H1 (cell line): ENCODE measurements at regions not wholly inside any gene's neighbourhood (a gene's known extent, or its start where the extent isn't known, plus 50 kb on each side); places are given as distances from the start of the nearest gene placed in this dataset.
A peak's percentile ranks its signal among the peaks of the same experiment; 100 is the strongest.

Source experiments
- CTCF ChIA-PET: fragments of 300-600 bp; sonication (Branson Sonifier 250); formaldehyde crosslinking; loops from one replicate; lab custom pipeline; 2021; ENCODE audit not compliant: partially characterized antibody; lab: Charles Lee
- POLR2A ChIA-PET: fragments of 300-600 bp; sonication (Branson Sonifier 250); formaldehyde crosslinking; loops from one replicate; lab custom pipeline; 2021; ENCODE audit warnings: inconsistent platforms; ENCODE audit not compliant: partially characterized antibody; lab: Charles Lee
- DNase-seq, 2 experiments: peaks; one replicate each; pipeline versions ENCODE4 v3.0.0 to v3.0.0-alpha.2; 2010 to 2022; ENCODE audit warnings: low spot score in 2 of 2, low read depth in 1 of 2, mixed read lengths in 1 of 2
- FAIRE-seq: peaks from 2 replicates; lab custom pipeline; 2011; peaks lifted over from hg19 to GRCh38; lab: Jason Lieb, UNC
- H2AFZ ChIP-seq: 2 replicates; pipeline ENCODE4 v1.8.1; 2012; ENCODE audit warnings: low read length, inconsistent platforms
- H2AK5ac ChIP-seq: 2 replicates; pipeline ENCODE4 v1.6.1; 2013; ENCODE audit warnings: low read depth, low read length
- H2BK120ac ChIP-seq: replicated peaks from 2 replicates; pipeline ENCODE3; 2013; ENCODE audit warnings: low read depth, low read length, inconsistent platforms
- H2BK12ac ChIP-seq: 2 replicates; pipeline ENCODE4 v1.6.1; 2013; ENCODE audit warnings: low read depth, low read length
- H2BK15ac ChIP-seq: 2 replicates; pipeline ENCODE4 v1.6.1; 2013; ENCODE audit warnings: low read length
- H2BK20ac ChIP-seq: 2 replicates; pipeline ENCODE4 v1.6.1; 2013; ENCODE audit warnings: low read length
- H2BK5ac ChIP-seq: 2 replicates; pipeline ENCODE4 v1.6.1; 2013; ENCODE audit warnings: low read depth, low read length
- H3K14ac ChIP-seq: 2 replicates; pipeline ENCODE4 v1.6.1; 2013; ENCODE audit warnings: inconsistent platforms; ENCODE audit not compliant: insufficient read length
- H3K18ac ChIP-seq: 2 replicates; pipeline ENCODE4 v1.6.1; 2013; ENCODE audit warnings: low read length; ENCODE audit errors: extremely low read depth
- H3K23ac ChIP-seq: 2 replicates; pipeline ENCODE4 v1.6.1; 2013; ENCODE audit warnings: inconsistent platforms; ENCODE audit not compliant: insufficient read length
- H3K23me2 ChIP-seq: 2 replicates; pipeline ENCODE4 v1.6.1; 2013; ENCODE audit warnings: low read depth, low read length
- H3K27ac ChIP-seq: 2 replicates; pipeline ENCODE4 v1.6.1; 2011; ENCODE audit warnings: low read depth, low read length, inconsistent platforms
- H3K27me3 ChIP-seq, 4 experiments: replicated peaks in 1 of 4; 1 replicate in 1 of 4; 2 replicates in 3 of 4; pipeline versions ENCODE4 v1.6.1 to v1.8.1; 2011 to 2013; ENCODE audit warnings: low read length in 3 of 4, mild to moderate bottlenecking in 3 of 4, inconsistent platforms in 2 of 4, mixed read lengths in 2 of 4, moderate library complexity in 1 of 4; ENCODE audit not compliant: control insufficient read depth in 3 of 4, insufficient read depth in 3 of 4; ENCODE audit errors: extremely low read depth in 1 of 4
- H3K36me3 ChIP-seq, 4 experiments: 2 replicates each; pipeline versions ENCODE4 v1.6.1 to v1.8.1; 2011 to 2013; ENCODE audit warnings: mild to moderate bottlenecking in 4 of 4, low read length in 3 of 4, moderate library complexity in 2 of 4, control low read depth in 1 of 4, inconsistent platforms in 1 of 4; ENCODE audit not compliant: insufficient read depth in 4 of 4, control insufficient read depth in 2 of 4
- H3K4ac ChIP-seq: replicated peaks from 2 replicates; pipeline ENCODE3; 2013; ENCODE audit warnings: low read length, low read depth, mixed read lengths, inconsistent platforms; ENCODE audit not compliant: insufficient read length
- H3K4me1 ChIP-seq, 4 experiments: replicated peaks in 1 of 4; 1 replicate in 1 of 4; 2 replicates in 3 of 4; pipeline versions ENCODE4 v1.6.1 to v1.8.1; 2011 to 2013; ENCODE audit warnings: low read length in 3 of 4, inconsistent platforms in 2 of 4, mixed read lengths in 1 of 4; ENCODE audit not compliant: insufficient read depth in 4 of 4, control insufficient read depth in 3 of 4
- H3K4me2 ChIP-seq, 2 experiments: 2 replicates each; pipeline versions ENCODE4 v1.6.1 to v1.8.1; 2011 to 2013; ENCODE audit warnings: low read depth in 2 of 2, low read length in 2 of 2, control low read depth in 1 of 2, inconsistent platforms in 1 of 2, mild to moderate bottlenecking in 1 of 2; ENCODE audit not compliant: insufficient read depth in 1 of 2
- H3K4me3 ChIP-seq, 4 experiments: fragments of 200-600, 300-600 bp in 1 of 4; sonication (generic), shearing (Covaris generic), sonication (Bioruptor Twin) in 1 of 4; 2 replicates each; pipeline versions ENCODE4 v1.5.1 to v1.8.1; 2011 to 2016; ENCODE audit warnings: low read length in 4 of 4, low read depth in 3 of 4, control low read depth in 2 of 4, inconsistent platforms in 2 of 4, mild to moderate bottlenecking in 2 of 4, mixed read lengths in 1 of 4, moderate library complexity in 1 of 4; ENCODE audit not compliant: insufficient read depth in 2 of 4; ENCODE audit errors: extremely low read depth in 1 of 4
- H3K56ac ChIP-seq: replicated peaks from 2 replicates; pipeline ENCODE3; 2013; ENCODE audit warnings: low read depth, mild to moderate bottlenecking, mixed read lengths, low read length, inconsistent platforms; ENCODE audit not compliant: insufficient read length
- H3K79me1 ChIP-seq: 2 replicates; pipeline ENCODE4 v1.6.1; 2013; ENCODE audit warnings: low read depth, low read length, control low read depth
- H3K79me2 ChIP-seq, 2 experiments: 2 replicates each; pipeline versions ENCODE4 v1.6.1 to v1.8.1; 2012 to 2013; ENCODE audit warnings: low read length in 2 of 2, mild to moderate bottlenecking in 2 of 2, inconsistent platforms in 1 of 2; ENCODE audit not compliant: insufficient read depth in 2 of 2, control insufficient read depth in 1 of 2
- H3K9ac ChIP-seq, 4 experiments: replicated peaks in 1 of 4; 1 replicate in 1 of 4; 2 replicates in 3 of 4; pipeline versions ENCODE4 v1.6.1 to v1.8.1; 2011 to 2013; ENCODE audit warnings: low read depth in 3 of 4, low read length in 3 of 4, control low read depth in 2 of 4, mild to moderate bottlenecking in 2 of 4, moderate library complexity in 2 of 4, inconsistent platforms in 1 of 4; ENCODE audit errors: extremely low read depth in 1 of 4
- H3K9me3 ChIP-seq, 2 experiments: 2 replicates each; pipeline versions ENCODE4 v1.6.1 to v1.8.1; 2012 to 2013; ENCODE audit warnings: mild to moderate bottlenecking in 2 of 2, moderate library complexity in 2 of 2, control low read depth in 1 of 2, inconsistent platforms in 1 of 2, low read depth in 1 of 2, low read length in 1 of 2, mixed read lengths in 1 of 2; ENCODE audit not compliant: insufficient read depth in 2 of 2
- H4K20me1 ChIP-seq, 2 experiments: replicated peaks in 1 of 2; 2 replicates each; pipeline versions ENCODE3 to v1.8.1; 2011 to 2013; ENCODE audit warnings: inconsistent platforms in 2 of 2, low read length in 2 of 2, mild to moderate bottlenecking in 1 of 2; ENCODE audit not compliant: insufficient read depth in 2 of 2, control insufficient read depth in 1 of 2
- H4K5ac ChIP-seq: 2 replicates; pipeline ENCODE4 v1.6.1; 2013; ENCODE audit warnings: low read length, low read depth, mixed read lengths, inconsistent platforms; ENCODE audit not compliant: insufficient read length
- H4K8ac ChIP-seq: 2 replicates; pipeline ENCODE4 v1.8.0; 2013; ENCODE audit warnings: mild to moderate bottlenecking, moderate library complexity, low read length, inconsistent platforms; ENCODE audit not compliant: insufficient read depth; ENCODE audit errors: extremely low read depth
- H4K91ac ChIP-seq: replicated peaks from 2 replicates; pipeline ENCODE3; 2013; ENCODE audit warnings: low read length, mixed read lengths, inconsistent platforms; ENCODE audit not compliant: insufficient read length
- GTF2F1 ChIP-seq: IDR thresholded peaks from 2 replicates; pipeline ENCODE4 v1.6.1; 2012; ENCODE audit warnings: low read depth, low read length, improper control_type of control experiment, borderline replicate concordance
- KDM1A ChIP-seq: fragments of 200-600, 300-600 bp; sonication (generic); IDR thresholded peaks from 2 replicates; pipeline ENCODE4 v1.7.1; 2016; ENCODE audit warnings: mild to moderate bottlenecking, low read length, borderline replicate concordance
- RAD21 ChIP-seq, 2 experiments: IDR thresholded peaks in 1 of 2; conservative IDR thresholded peaks in 1 of 2; 2 replicates each; pipeline ENCODE4 v1.6.1; 2011; ENCODE audit warnings: low read depth in 2 of 2, low read length in 2 of 2, improper control_type of control experiment in 1 of 2, inconsistent platforms in 1 of 2, mild to moderate bottlenecking in 1 of 2, moderate library complexity in 1 of 2

GRCh38 chrX:26651755-26652154 lies 435.8 kb downstream of the MAGEB5 start:
- H3K4me3 ChIP-seq = no peak overlapping the region
- no peak overlapping the region for H4K8ac ChIP-seq
- H2AFZ ChIP-seq = no peak overlapping the region
- ChIA-PET CTCF (interaction anchor here (2.1 kb wide), 1 partner anchor 210 kb away, joined by 5 read pairs; no protein-coding TSS in a partner anchor), POLR2A (no interaction called here)
- H3K4ac ChIP-seq = no peak overlapping the region
- H3K79me1 ChIP-seq = no peaks in the 10 kb centered on the region
- H2BK120ac ChIP-seq = no peak overlapping the region
- H3K27ac ChIP-seq = no peak overlapping the region
- H3K14ac ChIP-seq = no peak overlapping the region
- no peaks in the 10 kb centered on the region for H3K79me2 ChIP-seq
- no peak for FAIRE-seq
- no peak overlapping the region for H3K23ac ChIP-seq
- no peak overlapping the region for H3K18ac ChIP-seq
- DNase-seq = no peak
- peak; percentile 34; the same call in 1 of the 2 replicates for TF ChIP-seq KDM1A
- TF ChIP-seq GTF2F1 = no peak
- peak; percentile 32 to 33 for TF ChIP-seq RAD21 (IDR thresholded peaks at IDR 0.05 in 1 of 2, conservative IDR thresholded peaks at IDR 0.05 in 1 of 2; ENCODE audit: low read depth in 2 of 2, low read length in 2 of 2)
- no peak overlapping the region for H2BK15ac ChIP-seq
- no peak overlapping the region for H3K9ac ChIP-seq
- no peak overlapping the region for H2BK12ac ChIP-seq
- H3K27me3 ChIP-seq = no peaks in the 10 kb centered on the region
- no peaks in the 10 kb centered on the region for H3K4me1 ChIP-seq
- no peak overlapping the region for H4K91ac ChIP-seq
- H3K56ac ChIP-seq = no peak overlapping the region
- H2BK20ac ChIP-seq = no peak overlapping the region
- H4K5ac ChIP-seq = no peak overlapping the region
- no peak overlapping the region for H2BK5ac ChIP-seq
- H3K23me2 ChIP-seq = no peaks in the 10 kb centered on the region
- no peaks in the 10 kb centered on the region for H3K36me3 ChIP-seq
- H2AK5ac ChIP-seq = no peak overlapping the region
- no peak overlapping the region for H3K4me2 ChIP-seq
- H4K20me1 ChIP-seq = no peaks in the 10 kb centered on the region
- peaks cover 3 to 5% of the 10 kb centered on the region in 2 experiments; a peak in 1 of 4 replicates for H3K9me3 ChIP-seq
